T-cell (primary cell): ENCODE measurements at regions not wholly inside any gene's neighbourhood (a gene's known extent, or its start where the extent isn't known, plus 50 kb on each side); places are given as distances from the start of the nearest gene placed in this dataset.

Experiments used
- ATAC-seq, 4 experiments: fragments of 200-7000 bp in 3 of 4; fragments of 150-1000 bp in 1 of 4; cut with Tn5 transposase; replicated peaks in 1 of 4; 1 replicate in 3 of 4; 2 replicates in 1 of 4; pipeline ENCODE4 v1.10.0; 2021; ENCODE audit warnings: moderate library complexity in 3 of 4, mild to moderate bottlenecking in 2 of 4, moderate number of reproducible peaks in 1 of 4
- CTCF ChIA-PET, 2 donors: fragments of 300-600 bp; sonication (Branson Sonifier 250); formaldehyde crosslinking; loops; one replicate each; lab custom pipeline; 2022; ENCODE audit warnings: antibody characterized with exemption in 2 of 2; lab: Charles Lee
- POLR2A ChIA-PET, 2 donors: fragments of 300-600 bp; sonication (Branson Sonifier 250); formaldehyde crosslinking; loops; one replicate each; lab custom pipeline; 2022; ENCODE audit warnings: antibody characterized with exemption in 2 of 2; lab: Charles Lee
- DNase-seq, 35 experiments: peaks; one replicate each; pipeline versions ENCODE4 v3.0.0 to v3.0.0-alpha.2; 2013 to 2023
- H3K27ac ChIP-seq: one replicate; pipeline ENCODE4 v1.5.1; 2013; ENCODE audit warnings: low read length
- H3K27me3 ChIP-seq, 2 experiments: replicated peaks in 1 of 2; 1 replicate in 1 of 2; 2 replicates in 1 of 2; pipeline versions ENCODE4 v1.6.1 to v1.7.0; 2013; ENCODE audit warnings: low read length in 1 of 2, mixed read lengths in 1 of 2; ENCODE audit not compliant: control insufficient read depth in 2 of 2, insufficient read depth in 2 of 2; ENCODE audit errors: extremely low read depth in 1 of 2
- H3K36me3 ChIP-seq, 2 donors: 1 replicate in 1 of 2; 2 replicates in 1 of 2; pipeline versions ENCODE4 v1.6.1 to v1.7.0; 2013; ENCODE audit warnings: low read length in 1 of 2; ENCODE audit not compliant: control insufficient read depth in 2 of 2, insufficient read depth in 1 of 2; ENCODE audit errors: extremely low read depth in 1 of 2
- H3K4me1 ChIP-seq, 2 experiments: 1 replicate in 1 of 2; 2 replicates in 1 of 2; pipeline versions ENCODE4 v1.6.1 to v1.7.0; 2013; ENCODE audit warnings: low read length in 2 of 2, mixed read lengths in 1 of 2; ENCODE audit not compliant: insufficient read depth in 2 of 2, control insufficient read depth in 1 of 2; ENCODE audit errors: extremely low read depth in 1 of 2
- H3K4me3 ChIP-seq, 2 donors: 1 replicate in 1 of 2; 2 replicates in 1 of 2; pipeline versions ENCODE4 v1.5.1 to v1.7.0; 2013; ENCODE audit warnings: mild to moderate bottlenecking in 2 of 2, low read length in 1 of 2, moderate library complexity in 1 of 2; ENCODE audit not compliant: control insufficient read depth in 1 of 2; ENCODE audit errors: extremely low read depth in 1 of 2
- H3K9me3 ChIP-seq: 2 replicates; pipeline ENCODE4 v1.7.0; 2013
- H3K27ac Mint-ChIP-seq, 2 donors: one replicate each; pipeline ENCODE4 v1.8.0; 2020 to 2021; ENCODE audit warnings: mild to moderate bottlenecking in 2 of 2, mixed read lengths in 2 of 2
- H3K27me3 Mint-ChIP-seq, 2 donors: one replicate each; pipeline ENCODE4 v1.8.0; 2021 to 2022; ENCODE audit warnings: mixed read lengths in 2 of 2
- H3K36me3 Mint-ChIP-seq: one replicate; pipeline ENCODE4 v1.8.0; 2021; ENCODE audit warnings: mixed read lengths
- H3K4me1 Mint-ChIP-seq, 3 donors: one replicate each; pipeline ENCODE4 v1.8.0; 2020 to 2022; ENCODE audit warnings: mixed read lengths in 3 of 3, mild to moderate bottlenecking in 1 of 3
- H3K4me3 Mint-ChIP-seq, 3 donors: one replicate each; pipeline ENCODE4 v1.8.0; 2020 to 2022; ENCODE audit warnings: mild to moderate bottlenecking in 3 of 3, mixed read lengths in 3 of 3, moderate library complexity in 3 of 3
- H3K9me3 Mint-ChIP-seq, 3 donors: one replicate each; pipeline ENCODE4 v1.8.0; 2020 to 2022; ENCODE audit warnings: mixed read lengths in 3 of 3
- WGBS: methylation state at CpG from one replicate; pipeline ENCODE4 v1.1.5; 2013; ENCODE audit warnings: missing lambda C conversion rate; ENCODE audit not compliant: insufficient coverage; 5-methylcytosine and 5-hydroxymethylcytosine counted together

- Histone ChIP-seq H3K36me3 (no peaks in the 10 kb centered on the region), H3K4me3 (no peak overlapping the region), H3K9me3 (no peaks in the 10 kb centered on the region), H3K27me3 (no peaks in the 10 kb centered on the region), H3K27ac (no peak overlapping the region), H3K4me1 (no peaks in the 10 kb centered on the region)
- Mint-ChIP-seq H3K36me3 (no peaks in the 10 kb centered on the region), H3K9me3 (no peaks in the 10 kb centered on the region), H3K27ac (no peak overlapping the region), H3K4me1 (no peaks in the 10 kb centered on the region), H3K4me3 (no peak overlapping the region), H3K27me3 (no peaks in the 10 kb centered on the region)
- ATAC-seq (no peak), DNase-seq (no peak)
- no CpG with 5 or more reads among the region's 4 CpGs for WGBS
- ChIA-PET CTCF (no interaction called here), POLR2A (no interaction called here)
Observed at GRCh38 chrX:121120690-121121605, 73.5 kb downstream of the GLUD2 start.

- H3K4me3 ChIP-seq: no peak overlapping the region
- ChIA-PET POLR2A (no interaction called here), CTCF (no interaction called here)
- no peaks in the 10 kb centered on the region for H3K27me3 ChIP-seq
- no peaks in the 10 kb centered on the region for H3K9me3 ChIP-seq
- H3K36me3 ChIP-seq: no peaks in the 10 kb centered on the region
- WGBS: 100% methylated on average over 1 of the region's 3 CpGs
- Mint-ChIP-seq H3K27me3 (no peaks in the 10 kb centered on the region), H3K4me3 (no peak overlapping the region), H3K27ac (no peak overlapping the region), H3K9me3 (no peaks in the 10 kb centered on the region), H3K4me1 (no peaks in the 10 kb centered on the region), H3K36me3 (no peaks in the 10 kb centered on the region)
- DNase-seq (no peak), ATAC-seq (no peak)
- no peaks in the 10 kb centered on the region for H3K4me1 ChIP-seq
- no peak overlapping the region for H3K27ac ChIP-seq
Observed at GRCh38 chrX:121122332-121122731, 74.9 kb downstream of the GLUD2 start.

- no peaks in the 10 kb centered on the region for H3K9me3 Mint-ChIP-seq
- Histone ChIP-seq H3K9me3 (no peaks in the 10 kb centered on the region), H3K36me3 (no peaks in the 10 kb centered on the region), H3K4me1 (no peaks in the 10 kb centered on the region), H3K27ac (no peak overlapping the region), H3K4me3 (no peak overlapping the region), H3K27me3 (no peaks in the 10 kb centered on the region)
- no peaks in the 10 kb centered on the region for H3K27me3 Mint-ChIP-seq
- DNase-seq: no peak
- no CpG with 5 or more reads among the region's 5 CpGs for WGBS
- H3K36me3 Mint-ChIP-seq: no peaks in the 10 kb centered on the region
- POLR2A ChIA-PET: no interaction called here
- no peak overlapping the region for H3K27ac Mint-ChIP-seq
- no peaks in the 10 kb centered on the region for H3K4me1 Mint-ChIP-seq
- H3K4me3 Mint-ChIP-seq: no peak overlapping the region
- no peak for ATAC-seq
- CTCF ChIA-PET: no interaction called here
Observed at GRCh38 chrX:121128925-121129877, 81.8 kb downstream of the GLUD2 start.

GRCh38 chrX:121132675-121133074 is 85.3 kb downstream of the GLUD2 start:
- Mint-ChIP-seq H3K4me1 (no peaks in the 10 kb centered on the region), H3K27ac (no peak overlapping the region), H3K4me3 (no peak overlapping the region), H3K9me3 (no peaks in the 10 kb centered on the region), H3K36me3 (no peaks in the 10 kb centered on the region), H3K27me3 (peaks cover 0 to 10% of the 10 kb centered on the region in 2 donors)
- Histone ChIP-seq H3K27ac (no peak overlapping the region), H3K4me3 (no peak overlapping the region), H3K9me3 (no peaks in the 10 kb centered on the region), H3K4me1 (no peaks in the 10 kb centered on the region), H3K27me3 (no peaks in the 10 kb centered on the region), H3K36me3 (no peaks in the 10 kb centered on the region)
- no CpG with 5 or more reads among the region's 6 CpGs for WGBS
- DNase-seq (no peak), ATAC-seq (no peak)
- ChIA-PET CTCF (no interaction called here), POLR2A (no interaction called here)

GRCh38 chrX:121135488-121136207 is 88.2 kb downstream of the GLUD2 start:
- no peak for ATAC-seq
- Mint-ChIP-seq H3K9me3 (no peaks in the 10 kb centered on the region), H3K27me3 (peaks cover 0 to 10% of the 10 kb centered on the region in 2 donors)

GRCh38 chrX:121146059-121146628 is 98.7 kb downstream of the GLUD2 start:
- Histone ChIP-seq H3K9me3 (no peaks in the 10 kb centered on the region), H3K4me1 (no peaks in the 10 kb centered on the region), H3K36me3 (no peaks in the 10 kb centered on the region), H3K27ac (no peak overlapping the region), H3K4me3 (no peak overlapping the region), H3K27me3 (no peaks in the 10 kb centered on the region)
- no peak for ATAC-seq
- H3K36me3 Mint-ChIP-seq: no peaks in the 10 kb centered on the region
- H3K27me3 Mint-ChIP-seq: peaks cover 0 to 12% of the 10 kb centered on the region in 2 donors
- POLR2A ChIA-PET: no interaction called here
- DNase-seq: no peak
- H3K27ac Mint-ChIP-seq: no peak overlapping the region
- CTCF ChIA-PET: no interaction called here
- peaks cover 0 to 5% (median 0%) of the 10 kb centered on the region in 3 donors for H3K4me1 Mint-ChIP-seq
- H3K4me3 Mint-ChIP-seq: no peak overlapping the region
- H3K9me3 Mint-ChIP-seq: no peaks in the 10 kb centered on the region

More at GRCh38 chrX:121135488-121136207, 88.2 kb downstream of the GLUD2 start:
- no peak for DNase-seq
- Histone ChIP-seq H3K36me3 (no peaks in the 10 kb centered on the region), H3K27me3 (no peaks in the 10 kb centered on the region), H3K4me3 (no peak overlapping the region), H3K4me1 (no peaks in the 10 kb centered on the region), H3K9me3 (no peaks in the 10 kb centered on the region), H3K27ac (no peak overlapping the region)
- H3K4me3 Mint-ChIP-seq: no peak overlapping the region
- ChIA-PET POLR2A (no interaction called here), CTCF (no interaction called here)
- H3K27ac Mint-ChIP-seq: no peak overlapping the region
- H3K4me1 Mint-ChIP-seq: no peaks in the 10 kb centered on the region
- WGBS: 80% methylated on average over 1 of the region's 8 CpGs
- no peaks in the 10 kb centered on the region for H3K36me3 Mint-ChIP-seq
